ENCODE measurements at regions not wholly inside any gene's neighbourhood (a gene's known extent, or its start where the extent isn't known, plus 50 kb on each side); places are given as distances from the start of the nearest gene placed in this dataset.

- TF ChIP-seq CTCF (IDR thresholded peaks at IDR 0.05) = no peak
These were observed 402.0 kb downstream of the MLLT3 start for GRCh38 chr9:20220286-20220685.

GRCh38 chr9:20219437-20219836 is 402.9 kb downstream of the MLLT3 start:
- no peak for TF ChIP-seq CTCF (IDR thresholded peaks at IDR 0.05)

DNA sequence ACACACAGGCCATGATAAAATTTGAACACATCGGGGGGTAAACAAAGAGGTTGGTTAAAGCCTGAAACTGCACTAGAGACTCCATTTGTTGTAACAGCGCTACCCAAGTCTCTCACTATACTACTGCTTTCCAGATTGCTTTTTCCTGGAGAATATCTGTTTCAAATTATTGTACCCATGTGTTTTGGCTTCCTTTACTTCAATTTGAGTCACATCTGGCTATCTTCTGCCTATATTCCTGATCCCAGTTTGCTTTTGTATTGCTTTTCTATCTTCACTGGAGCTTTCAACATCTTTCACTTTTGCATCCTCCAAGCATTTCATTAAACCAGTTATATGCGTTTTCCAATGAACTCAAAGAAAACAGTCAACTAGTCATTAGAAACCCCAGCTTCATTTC is 404.7 kb downstream of the MLLT3 start:
- no peak for TF ChIP-seq CTCF (IDR thresholded peaks at IDR 0.05)

- no peak for TF ChIP-seq CTCF (IDR thresholded peaks at IDR 0.05)
These were observed 405.9 kb downstream of the MLLT3 start for GRCh38 chr9:20216438-20216837.

DNA sequence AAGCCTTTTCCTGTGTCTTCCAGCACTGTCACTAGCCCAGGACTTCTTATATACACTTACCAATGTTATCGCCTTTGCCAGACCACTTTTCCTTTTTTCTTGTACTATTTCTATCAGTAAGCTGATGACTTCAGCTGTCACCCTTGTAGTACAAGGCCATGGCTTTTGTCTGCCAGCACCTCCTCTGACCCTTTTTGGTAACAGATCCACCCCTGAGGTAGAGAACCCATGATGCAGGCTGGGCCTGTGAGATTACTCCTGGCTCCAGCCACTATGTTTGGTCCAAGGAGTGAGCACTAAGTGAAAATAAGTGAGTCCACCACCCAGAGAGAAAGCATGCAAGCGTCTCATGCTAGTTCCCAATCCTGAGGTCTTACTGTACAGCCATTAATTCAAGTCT is 406.7 kb downstream of the MLLT3 start:
- TF ChIP-seq CTCF (IDR thresholded peaks at IDR 0.05) = no peak

- no peak for TF ChIP-seq CTCF (IDR thresholded peaks at IDR 0.05)
These were observed 409.5 kb downstream of the MLLT3 start for GRCh38 chr9:20212806-20213205.

GRCh38 chr9:20209391-20210340 is 412.6 kb downstream of the MLLT3 start:
- TF ChIP-seq CTCF (IDR thresholded peaks at IDR 0.05) = no peak
